Naive thymus-derived CD4-positive, alpha-beta T cell (primary cell): ENCODE measurements at regions not wholly inside any gene's neighbourhood (a gene's known extent, or its start where the extent isn't known, plus 50 kb on each side); places are given as distances from the start of the nearest gene placed in this dataset.
A peak's percentile ranks its signal among the peaks of the same experiment; 100 is the strongest.

Source experiments
- ATAC-seq: fragments of 150-1000 bp; cut with Tn5 transposase; 2 replicates; pipeline ENCODE4 v1.10.0; 2021; ENCODE audit warnings: mild to moderate bottlenecking, moderate library complexity
- CTCF ChIA-PET: fragments of 350-600 bp; sonication (Branson Sonifier 250); formaldehyde crosslinking; loops from one replicate; lab custom pipeline; 2021; ENCODE audit warnings: antibody characterized with exemption; lab: Charles Lee
- POLR2A ChIA-PET: fragments of 350-600 bp; sonication (Branson Sonifier 250); formaldehyde crosslinking; loops from one replicate; lab custom pipeline; 2021; ENCODE audit warnings: antibody characterized with exemption, inconsistent platforms; lab: Charles Lee
- DNase-seq, 9 donors: peaks; one replicate each; pipeline versions ENCODE4 v3.0.0 to v3.0.0-alpha.2; 2020 to 2022; ENCODE audit warnings: mixed read lengths in 1 of 9
- H3K27ac ChIP-seq: one replicate; pipeline ENCODE4 v1.7.0; 2013; ENCODE audit warnings: mild to moderate bottlenecking, low read depth, low read length, moderate library complexity
- H3K27me3 ChIP-seq, 2 donors: one replicate each; pipeline ENCODE4 v1.7.0; 2013; ENCODE audit warnings: low read length in 2 of 2, mild to moderate bottlenecking in 2 of 2, moderate library complexity in 2 of 2; ENCODE audit not compliant: control insufficient read depth in 2 of 2, insufficient read depth in 2 of 2
- H3K36me3 ChIP-seq, 3 experiments: 1 replicate in 2 of 3; 2 replicates in 1 of 3; pipeline ENCODE4 v1.7.0; 2013; ENCODE audit warnings: low read length in 3 of 3, mild to moderate bottlenecking in 3 of 3, moderate library complexity in 1 of 3; ENCODE audit not compliant: insufficient read depth in 3 of 3, control insufficient read depth in 2 of 3
- H3K4me1 ChIP-seq, 2 donors: one replicate each; pipeline ENCODE4 v1.7.0; 2013; ENCODE audit warnings: low read length in 2 of 2, mild to moderate bottlenecking in 2 of 2, moderate library complexity in 1 of 2; ENCODE audit not compliant: control insufficient read depth in 2 of 2, insufficient read depth in 2 of 2
- H3K4me3 ChIP-seq: 2 replicates; pipeline ENCODE4 v1.7.0; 2013; ENCODE audit warnings: mild to moderate bottlenecking, low read length
- H3K9me3 ChIP-seq, 3 experiments: 1 replicate in 2 of 3; 2 replicates in 1 of 3; pipeline ENCODE4 v1.7.0; 2013; ENCODE audit warnings: low read length in 3 of 3; ENCODE audit not compliant: control insufficient read depth in 2 of 3
- H3K27ac Mint-ChIP-seq, 9 donors: one replicate each; pipeline ENCODE4 v1.8.0; 2020 to 2022; ENCODE audit warnings: mixed read lengths in 9 of 9, mild to moderate bottlenecking in 8 of 9, moderate library complexity in 5 of 9, inconsistent platforms in 2 of 9
- H3K27me3 Mint-ChIP-seq, 5 donors: one replicate each; pipeline ENCODE4 v1.8.0; 2021 to 2022; ENCODE audit warnings: mixed read lengths in 5 of 5, mild to moderate bottlenecking in 1 of 5
- H3K36me3 Mint-ChIP-seq, 5 donors: one replicate each; pipeline ENCODE4 v1.8.0; 2020 to 2022; ENCODE audit warnings: mixed read lengths in 5 of 5, mild to moderate bottlenecking in 3 of 5, inconsistent platforms in 1 of 5
- H3K4me1 Mint-ChIP-seq, 7 donors: one replicate each; pipeline ENCODE4 v1.8.0; 2020 to 2022; ENCODE audit warnings: mixed read lengths in 7 of 7, mild to moderate bottlenecking in 3 of 7, inconsistent platforms in 1 of 7
- H3K4me3 Mint-ChIP-seq, 10 donors: one replicate each; pipeline ENCODE4 v1.8.0; 2020 to 2022; ENCODE audit warnings: mild to moderate bottlenecking in 10 of 10, mixed read lengths in 10 of 10, moderate library complexity in 6 of 10, inconsistent platforms in 2 of 10
- H3K9me3 Mint-ChIP-seq, 11 donors: one replicate each; pipeline ENCODE4 v1.8.0; 2020 to 2022; ENCODE audit warnings: mixed read lengths in 11 of 11, mild to moderate bottlenecking in 4 of 11, inconsistent platforms in 1 of 11, moderate library complexity in 1 of 11
- intact Hi-C, 2 donors: fragments of 100-400 bp; cut with micrococcal nuclease; formaldehyde crosslinking; loops; one replicate each; pipeline ENCODE4 v1.15.1; 2023

- ATAC-seq (no peak), DNase-seq (no peak)
- intact Hi-C loops, result no loop called here
- Mint-ChIP-seq H3K27ac (no peak overlapping the region), H3K36me3 (peaks cover 0 to 3% (median 0%) of the 10 kb centered on the region in 5 donors), H3K27me3 (no peaks in the 10 kb centered on the region), H3K4me3 (no peak overlapping the region), H3K9me3 (no peaks in the 10 kb centered on the region), H3K4me1 (peaks cover 0 to 10% (median 6%) of the 10 kb centered on the region in 7 donors)
- Histone ChIP-seq H3K4me3 (no peak overlapping the region), H3K27ac (no peak overlapping the region), H3K9me3 (no peaks in the 10 kb centered on the region), H3K4me1 (no peaks in the 10 kb centered on the region), H3K36me3 (no peaks in the 10 kb centered on the region), H3K27me3 (no peaks in the 10 kb centered on the region)
- POLR2A ChIA-PET, result no interaction called here
- CTCF ChIA-PET, result interaction anchor here (0.7 kb wide), 1 partner anchor 62 kb away, joined by 4 read pairs; no protein-coding TSS in a partner anchor
Observed at GRCh38 chr2:43074052-43074451, 152.4 kb downstream of the ZFP36L2 start.

GRCh38 chr2:43073401-43073825 lies 153.0 kb downstream of the ZFP36L2 start:
- ChIA-PET POLR2A (interaction anchor here (0.6 kb wide), 1 partner anchor 9 kb away, joined by 5 read pairs; no protein-coding TSS in a partner anchor), CTCF (interaction anchor here (0.6 to 0.7 kb wide), 2 partner anchors 63 to 120 kb away, joined by 3 to 4 read pairs; no protein-coding TSS in a partner anchor)
- intact Hi-C loops, result no loop called here
- Histone ChIP-seq H3K27me3 (no peaks in the 10 kb centered on the region), H3K9me3 (no peaks in the 10 kb centered on the region), H3K4me1 (no peaks in the 10 kb centered on the region), H3K27ac (no peak overlapping the region), H3K36me3 (no peaks in the 10 kb centered on the region), H3K4me3 (no peak overlapping the region)
- H3K36me3 Mint-ChIP-seq, result peaks cover 0 to 3% (median 0%) of the 10 kb centered on the region in 5 donors
- ATAC-seq, result no peak
- no peak for DNase-seq
- peaks cover 0 to 10% (median 6%) of the 10 kb centered on the region in 7 donors for H3K4me1 Mint-ChIP-seq
- H3K27ac Mint-ChIP-seq, result no peak overlapping the region
- no peaks in the 10 kb centered on the region for H3K27me3 Mint-ChIP-seq
- H3K9me3 Mint-ChIP-seq, result no peaks in the 10 kb centered on the region
- no peak overlapping the region for H3K4me3 Mint-ChIP-seq

- no peak for ATAC-seq
- intact Hi-C loops, result no loop called here
- DNase-seq, result no peak
- Histone ChIP-seq H3K27ac (no peak overlapping the region), H3K9me3 (no peaks in the 10 kb centered on the region), H3K27me3 (no peaks in the 10 kb centered on the region), H3K4me3 (no peak overlapping the region), H3K36me3 (no peaks in the 10 kb centered on the region), H3K4me1 (no peaks in the 10 kb centered on the region)
- peaks cover 0 to 13% (median 0%) of the 10 kb centered on the region in 7 donors for H3K4me1 Mint-ChIP-seq
- H3K27ac Mint-ChIP-seq, result no peak overlapping the region
- peaks cover 0 to 3% (median 0%) of the 10 kb centered on the region in 5 donors for H3K36me3 Mint-ChIP-seq
- ChIA-PET CTCF (interaction anchor here (0.5 kb wide), 1 partner anchor 505 kb away, joined by 5 read pairs; no protein-coding TSS in a partner anchor), POLR2A (no interaction called here)
- no peaks in the 10 kb centered on the region for H3K27me3 Mint-ChIP-seq
- no peak overlapping the region for H3K4me3 Mint-ChIP-seq
- no peaks in the 10 kb centered on the region for H3K9me3 Mint-ChIP-seq
Observed at GRCh38 chr2:43071599-43072550, 154.5 kb downstream of the ZFP36L2 start.

GRCh38 chr2:43070676-43071502 lies 155.5 kb downstream of the ZFP36L2 start:
- Histone ChIP-seq H3K9me3 (no peaks in the 10 kb centered on the region), H3K4me3 (no peak overlapping the region), H3K27me3 (no peaks in the 10 kb centered on the region), H3K4me1 (no peaks in the 10 kb centered on the region), H3K36me3 (no peaks in the 10 kb centered on the region), H3K27ac (no peak overlapping the region)
- ChIA-PET POLR2A (no interaction called here), CTCF (no interaction called here)
- no peaks in the 10 kb centered on the region for H3K9me3 Mint-ChIP-seq
- no peak overlapping the region for H3K4me3 Mint-ChIP-seq
- intact Hi-C loops, result no loop called here
- ATAC-seq (no peak), DNase-seq (no peak)
- no peaks in the 10 kb centered on the region for H3K27me3 Mint-ChIP-seq
- H3K36me3 Mint-ChIP-seq, result peaks cover 0 to 3% (median 0%) of the 10 kb centered on the region in 5 donors
- peak overlapping the region in 1 of 9 donors; percentile 70 for H3K27ac Mint-ChIP-seq
- peaks cover 0 to 9% (median 0%) of the 10 kb centered on the region in 7 donors for H3K4me1 Mint-ChIP-seq

GRCh38 chr2:43070030-43070429 lies 156.4 kb downstream of the ZFP36L2 start:
- CTCF ChIA-PET, result no interaction called here
- H3K4me3 ChIP-seq, result no peak overlapping the region
- no peaks in the 10 kb centered on the region for H3K9me3 Mint-ChIP-seq
- POLR2A ChIA-PET, result no interaction called here
- H3K27ac Mint-ChIP-seq, result no peak overlapping the region
- ATAC-seq, result no peak
- no peaks in the 10 kb centered on the region for H3K9me3 ChIP-seq
- H3K4me1 Mint-ChIP-seq, result peaks cover 0 to 9% (median 0%) of the 10 kb centered on the region in 7 donors
- no peaks in the 10 kb centered on the region for H3K27me3 ChIP-seq
- H3K36me3 ChIP-seq, result no peaks in the 10 kb centered on the region
- no peaks in the 10 kb centered on the region for H3K27me3 Mint-ChIP-seq
- intact Hi-C loops, result no loop called here
- DNase-seq, result no peak
- peaks cover 0 to 3% (median 0%) of the 10 kb centered on the region in 5 donors for H3K36me3 Mint-ChIP-seq
- no peak overlapping the region for H3K4me3 Mint-ChIP-seq
- no peak overlapping the region for H3K27ac ChIP-seq
- H3K4me1 ChIP-seq, result no peaks in the 10 kb centered on the region

- CTCF ChIA-PET, result interaction anchor here (0.6 kb wide), 1 partner anchor 545 kb away, joined by 3 read pairs; no protein-coding TSS in a partner anchor
- intact Hi-C loops, result no loop called here
- H3K27me3 Mint-ChIP-seq, result no peaks in the 10 kb centered on the region
- H3K9me3 ChIP-seq, result no peaks in the 10 kb centered on the region
- no peak overlapping the region for H3K27ac ChIP-seq
- no peaks in the 10 kb centered on the region for H3K36me3 ChIP-seq
- H3K27ac Mint-ChIP-seq, result peak overlapping the region in 2 of 9 donors; percentile 53 to 62
- POLR2A ChIA-PET, result no interaction called here
- no peak overlapping the region for H3K4me3 Mint-ChIP-seq
- DNase-seq (no peak), ATAC-seq (no peak)
- H3K4me1 Mint-ChIP-seq, result peaks cover 0 to 9% (median 5%) of the 10 kb centered on the region in 7 donors
- no peak overlapping the region for H3K4me3 ChIP-seq
- H3K9me3 Mint-ChIP-seq, result peaks cover 0 to 4% (median 0%) of the 10 kb centered on the region in 11 donors
- H3K36me3 Mint-ChIP-seq, result peaks cover 0 to 7% (median 3%) of the 10 kb centered on the region in 5 donors
- no peaks in the 10 kb centered on the region for H3K27me3 ChIP-seq
- H3K4me1 ChIP-seq, result no peaks in the 10 kb centered on the region
Observed at GRCh38 chr2:43068631-43069517, 157.5 kb downstream of the ZFP36L2 start.
